NOMO-1 (cell line): ENCODE measurements at regions not wholly inside any gene's neighbourhood (a gene's known extent, or its start where the extent isn't known, plus 50 kb on each side); places are given as distances from the start of the nearest gene placed in this dataset.
A peak's percentile ranks its signal among the peaks of the same experiment; 100 is the strongest.
"Not testable (repeated sequence)": the region's sequence is repeated elsewhere in the genome, so short reads cannot be mapped to it uniquely, and the experiment has no call there.

Source experiments
- DNase-seq, 2 experiments: peaks; one replicate each; lab custom pipeline; 2025; ENCODE audit not compliant: unreplicated experiment in 2 of 2; lab: John Stamatoyannopoulos, UW

GRCh38 chr11:45413156-45413858 is 127.2 kb upstream of the SYT13 start:
- no peak for DNase-seq

GRCh38 chr11:45412521-45412920 is 126.4 kb upstream of the SYT13 start:
- DNase-seq = no peak

- no peak for DNase-seq
Observed at GRCh38 chr11:45412051-45412471, 125.9 kb upstream of the SYT13 start.

GRCh38 chr11:45411228-45411946 is 125.2 kb upstream of the SYT13 start:
- DNase-seq = no peak

GRCh38 chr11:45410391-45411227 is 124.5 kb upstream of the SYT13 start:
- no peak for DNase-seq

- no peak for DNase-seq
Observed at GRCh38 chr11:45409587-45409986, 123.4 kb upstream of the SYT13 start.

- DNase-seq = no peak
Observed at GRCh38 chr11:45407226-45407625, 121.1 kb upstream of the SYT13 start.

GRCh38 chr11:45405916-45406670 is 120.0 kb upstream of the SYT13 start:
- DNase-seq = peak in 1 of 2 experiments; percentile 24

- not testable (repeated sequence) for DNase-seq
Observed at GRCh38 chr11:45403521-45403920, 117.4 kb upstream of the SYT13 start.

- no peak for DNase-seq
Observed at GRCh38 chr11:45402049-45402630, 116.0 kb upstream of the SYT13 start.

GRCh38 chr11:45400591-45400990 is 114.5 kb upstream of the SYT13 start:
- no peak for DNase-seq

GRCh38 chr11:45399166-45399565 is 113.0 kb upstream of the SYT13 start:
- no peak for DNase-seq

GRCh38 chr11:45398325-45398724 is 112.2 kb upstream of the SYT13 start:
- no peak for DNase-seq

- no peak for DNase-seq
Observed at GRCh38 chr11:45396394-45396793, 110.3 kb upstream of the SYT13 start.

GRCh38 chr11:45395947-45396346 is 109.8 kb upstream of the SYT13 start:
- DNase-seq = no peak

GRCh38 chr11:45395421-45395820 is 109.3 kb upstream of the SYT13 start:
- DNase-seq = no peak

- no peak for DNase-seq
Observed at GRCh38 chr11:45394294-45395085, 108.3 kb upstream of the SYT13 start.

GRCh38 chr11:45393826-45394225 is 107.7 kb upstream of the SYT13 start:
- no peak for DNase-seq

- DNase-seq = no peak
Observed at GRCh38 chr11:45393334-45393733, 107.2 kb upstream of the SYT13 start.
